Hindlimb muscle (tissue), 1 donor: ENCODE measurements at regions not wholly inside any gene's neighbourhood (a gene's known extent, or its start where the extent isn't known, plus 50 kb on each side); places are given as distances from the start of the nearest gene placed in this dataset.
"Not testable (repeated sequence)": the region's sequence is repeated elsewhere in the genome, so short reads cannot be mapped to it uniquely, and the experiment has no call there.

Experiments used
- DNase-seq: peaks from one replicate; pipeline ENCODE4 v3.0.0-alpha.2; 2013

- no peak for DNase-seq
Measured at GRCh38 chr12:47408171-47408871, 297.5 kb downstream of the RPAP3 start.

DNA sequence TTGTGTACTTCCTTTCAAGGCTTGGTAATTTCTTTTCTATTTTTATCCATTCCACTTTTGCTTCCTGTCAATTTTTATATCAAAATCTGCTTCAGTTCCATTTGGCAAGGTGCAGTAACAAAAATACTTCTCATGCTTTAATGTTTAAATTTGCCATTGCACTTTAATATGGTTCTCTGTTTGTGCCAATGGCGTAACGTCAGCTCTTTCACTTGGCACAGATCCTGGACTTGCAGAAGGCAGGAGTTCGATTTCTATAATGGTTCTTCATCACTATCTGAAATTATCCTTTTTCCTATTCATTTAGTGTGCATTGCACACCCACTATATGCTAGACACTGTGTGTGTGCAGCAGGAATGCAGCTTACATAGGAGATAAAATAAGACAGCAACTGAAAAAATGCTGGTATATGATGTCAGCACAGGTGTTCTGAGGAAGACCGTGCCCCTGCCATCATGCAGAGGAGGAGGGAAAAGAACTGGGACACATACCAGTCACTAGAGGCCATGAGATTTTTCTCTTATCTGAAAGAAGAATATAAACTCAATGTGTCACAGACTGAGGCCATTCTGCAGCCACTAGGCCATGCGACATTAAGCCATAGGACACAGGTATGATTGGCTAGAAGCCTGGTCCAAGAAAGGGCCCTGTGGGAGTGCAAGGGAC, 298.2 kb downstream of the RPAP3 start:
- no peak for DNase-seq

- DNase-seq, result no peak
Measured at GRCh38 chr12:47403681-47404080, 302.1 kb downstream of the RPAP3 start.

- not testable (repeated sequence) for DNase-seq
Measured at GRCh38 chr12:47401196-47401595, 304.6 kb downstream of the RPAP3 start.

DNA sequence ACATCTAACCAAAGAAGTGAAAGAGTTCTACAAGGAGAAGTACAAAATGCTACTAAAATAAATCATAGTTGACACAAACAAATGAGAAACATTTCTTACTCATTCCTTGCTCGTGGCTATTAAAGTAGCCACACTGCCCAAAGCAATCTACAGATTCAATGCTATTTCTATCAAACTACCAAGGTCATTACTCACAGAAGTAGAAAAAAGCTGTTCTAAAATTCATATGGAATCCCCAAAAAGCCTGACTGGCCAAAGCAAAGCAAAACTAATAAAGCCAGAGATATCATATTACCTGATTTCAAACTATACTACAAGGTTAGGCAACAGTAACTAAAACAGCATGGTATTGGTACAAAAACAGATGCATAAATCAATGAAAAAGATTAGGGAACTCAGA, 305.6 kb downstream of the RPAP3 start:
- DNase-seq, result no peak

DNA sequence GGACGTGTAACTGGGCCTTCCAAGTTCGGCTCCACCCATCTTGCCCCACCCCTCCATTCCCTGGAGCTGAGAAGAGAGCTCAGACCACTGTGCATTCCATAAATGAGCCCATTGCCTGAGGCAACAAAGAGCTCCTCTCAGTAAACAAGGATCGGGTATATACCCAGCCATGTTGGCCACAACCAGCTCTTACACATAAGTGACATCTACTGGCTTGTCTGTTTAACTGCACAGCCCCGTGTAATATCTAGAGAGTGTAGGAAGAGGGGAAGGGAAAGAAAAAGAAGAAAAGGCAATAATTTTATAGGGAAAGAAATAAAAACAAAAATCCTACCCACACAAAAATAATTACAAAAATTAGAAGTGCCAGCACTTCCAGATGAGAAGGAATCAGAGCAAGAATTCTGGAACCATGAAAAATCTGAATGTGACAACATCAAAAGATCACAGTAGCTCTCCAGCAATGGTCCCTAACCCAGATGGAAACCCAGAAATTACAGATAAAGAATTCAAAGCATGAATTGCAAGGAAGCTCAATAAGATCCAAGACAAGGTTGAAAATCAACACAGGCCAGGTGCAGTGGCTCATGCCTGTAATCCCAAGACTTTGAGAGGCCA, 308.1 kb downstream of the RPAP3 start:
- no peak for DNase-seq

DNA sequence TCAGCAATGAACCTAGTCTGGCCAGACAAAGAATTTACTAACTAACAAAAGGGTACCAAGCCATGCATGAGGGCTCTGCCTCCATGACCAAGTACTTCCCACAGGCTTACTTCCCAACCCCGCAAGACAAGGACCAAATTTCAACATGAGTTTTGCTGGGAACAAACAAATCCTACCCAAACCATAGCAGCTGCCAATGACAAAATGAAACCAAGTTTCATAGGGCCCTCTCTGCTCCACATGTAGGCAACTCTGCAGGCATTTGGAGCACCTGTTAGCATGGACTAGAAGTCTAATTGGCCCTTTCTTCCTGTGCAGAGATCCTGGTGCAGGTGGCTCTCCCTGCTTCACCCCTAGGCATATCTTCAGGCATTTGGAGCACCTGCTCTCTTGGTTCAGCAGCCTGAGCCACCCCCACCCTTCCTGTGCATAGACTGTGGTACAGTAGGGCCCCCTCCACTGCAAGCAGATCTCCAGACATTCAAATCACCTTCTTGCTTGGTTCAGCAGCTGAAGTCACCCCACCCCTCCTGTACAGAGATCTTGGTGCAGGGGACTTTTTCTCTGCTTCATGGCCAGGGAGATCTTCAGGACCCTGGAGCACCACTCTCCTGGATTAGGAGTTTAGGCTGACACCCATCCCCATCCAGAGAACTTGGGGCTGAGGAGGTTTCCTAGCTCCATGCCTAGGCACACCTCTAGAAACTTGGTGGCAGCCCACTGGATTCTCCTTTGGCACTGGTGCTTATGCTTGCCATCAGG, 308.7 kb downstream of the RPAP3 start:
- DNase-seq, result no peak

DNA sequence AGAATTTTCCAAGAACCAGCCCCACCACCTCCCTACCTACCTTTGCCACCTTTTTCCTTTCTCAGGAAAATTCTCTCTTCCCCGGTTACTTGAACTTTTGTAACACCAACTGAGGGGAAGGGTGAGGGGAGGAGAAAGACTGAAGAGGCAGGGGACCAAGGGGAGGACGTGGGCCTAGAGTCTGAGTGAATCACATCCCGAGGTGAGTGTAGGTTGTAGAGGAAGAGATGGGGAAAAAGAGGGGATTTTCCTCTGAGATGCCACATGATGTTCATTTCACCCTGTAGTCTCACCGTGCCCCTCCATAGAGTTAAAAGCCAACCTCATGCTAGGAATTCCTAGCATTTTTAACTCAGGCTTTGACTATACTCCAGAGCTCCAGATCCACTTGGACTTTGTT, 311.8 kb downstream of the RPAP3 start:
- DNase-seq, result no peak

DNA sequence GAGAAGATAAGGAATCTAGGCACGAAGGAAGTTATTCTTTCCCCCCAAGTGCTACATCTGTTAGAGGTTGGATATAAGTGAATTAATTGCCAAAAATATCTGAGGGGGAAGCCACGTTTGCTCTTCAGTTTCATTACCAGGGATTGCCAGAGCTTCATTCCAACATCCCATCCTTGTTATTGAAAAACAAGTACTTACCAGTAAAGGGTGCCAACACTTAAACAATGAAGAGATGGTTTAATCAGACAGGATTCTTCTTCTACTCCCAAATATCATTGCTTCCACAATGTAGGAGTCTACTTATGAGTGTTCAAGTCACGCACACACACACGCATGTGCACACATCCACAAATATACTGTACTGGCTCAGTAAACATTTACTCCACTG, 312.4 kb downstream of the RPAP3 start:
- DNase-seq, result no peak

DNA sequence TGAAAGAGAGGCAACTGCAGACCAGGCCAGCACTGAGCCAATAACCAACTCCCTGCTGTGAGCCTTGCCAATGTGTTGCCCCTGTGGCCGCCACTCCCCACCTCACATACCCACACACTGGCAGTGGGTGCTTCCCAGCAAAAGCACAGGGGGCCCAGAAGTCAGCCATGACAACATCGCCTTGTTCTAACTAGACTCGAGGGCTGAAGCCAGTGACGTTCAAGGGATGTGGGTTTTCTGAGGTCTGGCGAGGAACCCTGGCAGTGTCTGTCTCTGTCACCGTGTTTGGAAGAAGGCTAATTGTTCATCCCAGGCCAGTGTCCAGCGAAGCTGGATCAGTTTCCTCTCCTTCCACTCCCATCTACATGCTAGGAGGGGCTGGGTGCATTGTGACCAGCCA, 311.8 kb upstream of the AMIGO2 start:
- DNase-seq, result no peak

DNA sequence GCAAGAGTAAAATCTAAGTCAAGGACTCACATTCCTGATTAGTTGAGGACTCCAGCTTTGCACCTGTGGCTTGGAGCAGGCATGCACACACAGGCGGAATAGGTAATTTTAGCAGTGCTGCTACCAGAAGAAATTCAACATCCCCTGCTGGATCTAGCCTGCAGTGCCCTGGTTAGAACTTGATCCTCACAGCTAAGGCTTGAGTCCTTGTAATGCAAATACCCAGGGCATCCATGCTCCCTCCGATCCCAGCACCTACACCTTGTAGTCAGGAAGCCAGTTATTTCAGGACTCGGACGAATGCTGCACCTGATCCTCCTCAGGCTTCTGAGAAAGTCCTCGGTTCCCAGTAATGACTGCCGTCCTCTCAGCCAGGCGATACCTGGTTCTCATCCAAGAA, 309.0 kb upstream of the AMIGO2 start:
- DNase-seq, result no peak

DNA sequence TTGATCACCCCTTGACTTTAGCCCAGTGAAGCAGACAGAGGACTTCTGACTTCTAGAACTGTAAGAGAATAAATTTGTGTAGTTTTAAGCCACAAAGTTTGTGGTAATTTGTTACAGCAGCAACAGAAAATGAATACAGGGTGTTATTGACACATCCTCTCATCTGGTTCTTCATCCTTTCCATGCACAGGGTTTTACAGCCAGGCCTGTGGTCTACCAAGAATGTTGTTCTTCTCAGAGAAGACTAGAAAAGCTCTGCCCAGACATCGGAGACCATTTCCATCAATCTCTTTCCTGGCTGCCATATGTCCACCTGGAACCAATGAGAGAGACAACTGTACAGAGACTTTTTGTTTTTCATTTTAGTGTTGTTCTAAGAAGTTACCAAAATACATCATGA, 308.2 kb upstream of the AMIGO2 start:
- no peak for DNase-seq

DNA sequence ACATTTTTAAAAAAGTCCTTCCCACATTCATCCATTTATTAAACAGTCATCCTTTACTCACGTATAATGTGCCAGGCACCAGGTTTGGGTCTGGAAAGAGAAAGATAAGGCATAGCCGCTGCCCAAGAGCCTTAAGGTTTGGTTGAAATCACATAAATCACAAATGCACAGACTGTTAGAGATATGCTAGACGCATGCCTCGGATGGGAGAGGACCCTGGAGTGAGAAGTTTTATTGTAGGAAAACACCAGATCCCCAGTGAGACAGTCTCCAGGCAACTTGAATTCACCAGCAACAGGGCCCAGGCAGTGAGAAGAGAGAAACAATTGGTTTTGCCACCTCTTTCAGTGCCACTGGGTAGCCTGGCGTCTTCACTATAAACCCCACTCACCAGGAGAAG, 305.9 kb upstream of the AMIGO2 start:
- no peak for DNase-seq

GRCh38 chr12:47383942-47384341, 304.2 kb upstream of the AMIGO2 start:
- no peak for DNase-seq

GRCh38 chr12:47382305-47382704, 302.5 kb upstream of the AMIGO2 start:
- no peak for DNase-seq

GRCh38 chr12:47378907-47379306, 299.1 kb upstream of the AMIGO2 start:
- no peak for DNase-seq

- no peak for DNase-seq
Measured at GRCh38 chr12:47378222-47378582, 298.4 kb upstream of the AMIGO2 start.

GRCh38 chr12:47377414-47378221, 297.9 kb upstream of the AMIGO2 start:
- peak; percentile 58 for DNase-seq

- no peak for DNase-seq
Measured at GRCh38 chr12:47376927-47377326, 297.2 kb upstream of the AMIGO2 start.

DNA sequence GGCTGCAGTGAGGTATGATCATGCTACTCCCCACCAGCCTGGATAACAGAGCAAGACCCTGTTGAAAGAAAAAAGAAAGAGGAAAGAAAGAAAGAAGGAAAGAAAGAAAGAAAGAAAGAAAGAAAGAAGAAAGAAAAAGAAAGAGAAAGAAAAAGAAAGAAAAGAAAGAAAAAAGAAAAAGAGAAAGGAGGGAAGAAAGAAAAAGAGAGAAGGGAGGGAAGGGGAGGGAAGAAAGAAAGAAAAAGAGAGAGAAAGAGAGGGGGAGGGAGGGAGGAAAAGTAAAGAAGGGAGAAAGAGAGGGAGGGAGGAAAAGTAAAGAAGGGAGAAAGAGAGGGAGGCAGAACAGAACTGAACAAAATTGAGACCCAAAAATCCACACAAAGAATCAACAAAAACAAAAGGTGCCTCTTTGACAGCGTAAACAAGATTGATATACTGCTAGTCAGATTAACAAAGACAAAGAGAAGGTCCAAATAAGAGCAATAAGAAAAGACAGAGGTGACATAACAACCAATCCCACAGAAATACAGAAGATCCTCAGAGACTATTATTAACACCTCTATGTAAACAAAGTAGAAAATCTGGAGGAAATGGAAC, 293.9 kb upstream of the AMIGO2 start:
- no peak for DNase-seq

DNA sequence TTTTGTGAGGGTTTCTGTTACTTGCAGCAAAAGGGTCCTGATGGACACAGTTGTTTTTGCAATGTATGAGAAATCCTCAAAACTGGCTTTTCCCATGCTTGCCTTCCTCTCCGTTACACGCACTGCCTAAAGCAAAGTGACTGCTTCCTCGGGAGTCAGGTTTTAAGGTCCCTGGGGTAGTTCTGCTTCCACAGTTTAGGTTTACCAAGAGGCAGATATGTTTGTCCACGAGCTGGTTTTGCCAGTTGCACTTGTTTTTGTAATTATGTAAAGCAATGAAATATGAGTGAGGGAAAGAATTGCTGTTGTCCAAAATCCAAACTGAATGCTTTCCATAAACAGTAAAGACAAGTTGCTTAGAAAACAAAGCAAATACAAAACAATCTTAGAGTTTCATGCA, 290.7 kb upstream of the AMIGO2 start:
- no peak for DNase-seq

- DNase-seq, result no peak
Measured at GRCh38 chr12:47369085-47369484, 289.3 kb upstream of the AMIGO2 start.
